ENCODE measurements at regions not wholly inside any gene's neighbourhood (a gene's known extent, or its start where the extent isn't known, plus 50 kb on each side); places are given as distances from the start of the nearest gene placed in this dataset.

- no peak for DNase-seq
Observed at GRCh38 chr4:136920092-136920881, 612.0 kb downstream of the PCDH18 start.

GRCh38 chr4:136918772-136919171 is 613.5 kb downstream of the PCDH18 start:
- DNase-seq: no peak

GRCh38 chr4:136917312-136918110 is 614.8 kb downstream of the PCDH18 start:
- no peak for DNase-seq

GRCh38 chr4:136909626-136910025 is 622.7 kb downstream of the PCDH18 start:
- peak; percentile 56 for DNase-seq

GRCh38 chr4:136908122-136908521 is 624.2 kb downstream of the PCDH18 start:
- no peak for DNase-seq

- no peak for DNase-seq
Observed at GRCh38 chr4:136900696-136901095, 631.6 kb downstream of the PCDH18 start.

GRCh38 chr4:136898590-136899248 is 633.6 kb downstream of the PCDH18 start:
- no peak for DNase-seq

- DNase-seq: no peak
Observed at GRCh38 chr4:136893573-136893972, 638.7 kb downstream of the PCDH18 start.

GRCh38 chr4:136881666-136882065 is 650.6 kb downstream of the PCDH18 start:
- no peak for DNase-seq

- DNase-seq: no peak
Observed at GRCh38 chr4:136873555-136873954, 658.7 kb downstream of the PCDH18 start.

- no peak for DNase-seq
Observed at GRCh38 chr4:136867465-136867864, 664.8 kb downstream of the PCDH18 start.

GRCh38 chr4:136865526-136865925 is 666.8 kb downstream of the PCDH18 start:
- DNase-seq: no peak

GRCh38 chr4:136864604-136865185 is 667.6 kb downstream of the PCDH18 start:
- peak; percentile 61 for DNase-seq

- no peak for DNase-seq
Observed at GRCh38 chr4:136863756-136864155, 668.5 kb downstream of the PCDH18 start.

GRCh38 chr4:136862653-136863052 is 669.6 kb downstream of the PCDH18 start:
- no peak for DNase-seq

GRCh38 chr4:136861091-136861490 is 671.2 kb downstream of the PCDH18 start:
- DNase-seq: no peak

- DNase-seq: no peak
Observed at GRCh38 chr4:136858903-136859302, 673.4 kb downstream of the PCDH18 start.

- DNase-seq: no peak
Observed at GRCh38 chr4:136855886-136856285, 676.4 kb downstream of the PCDH18 start.

- DNase-seq: no peak
Observed at GRCh38 chr4:136850446-136850845, 681.8 kb downstream of the PCDH18 start.

- no peak for DNase-seq
Observed at GRCh38 chr4:136847881-136848621, 684.2 kb downstream of the PCDH18 start.

GRCh38 chr4:136841526-136841925 is 690.8 kb downstream of the PCDH18 start:
- DNase-seq: no peak

GRCh38 chr4:136838607-136839006 is 693.7 kb downstream of the PCDH18 start:
- DNase-seq: no peak

- no peak for DNase-seq
Observed at GRCh38 chr4:136831553-136831952, 700.7 kb downstream of the PCDH18 start.
